Upper lobe of left lung (tissue), 4 donors: ENCODE measurements at regions not wholly inside any gene's neighbourhood (a gene's known extent, or its start where the extent isn't known, plus 50 kb on each side); places are given as distances from the start of the nearest gene placed in this dataset.

Experiments used
- EP300 ChIP-seq, 4 donors: sonication (generic); formaldehyde crosslinking; IDR thresholded peaks; one replicate each; pipeline ENCODE4 v1.5.1; 2017; ENCODE audit warnings: antibody characterized with exemption in 4 of 4, control low read depth in 2 of 4
- POLR2A ChIP-seq, 4 donors: fragments of 450-650 bp; IDR thresholded peaks; one replicate each; pipeline ENCODE4 v1.5.1; 2016 to 2017; ENCODE audit warnings: antibody characterized with exemption in 4 of 4, mild to moderate bottlenecking in 2 of 4
- POLR2AphosphoS5 ChIP-seq, 2 donors: sonication (generic); formaldehyde crosslinking; IDR thresholded peaks; one replicate each; pipeline ENCODE4 v1.5.1; 2017; ENCODE audit warnings: antibody characterized with exemption in 2 of 2
- TF ChIP-seq, protein P1 (sequence below), 6 experiments: fragments of 450-650 bp in 4 of 6; fragments of 200-600 bp in 2 of 6; sonication (generic) in 2 of 6; IDR thresholded peaks; one replicate each; pipeline ENCODE4 v1.5.1; 2016 to 2019; ENCODE audit warnings: antibody characterized with exemption in 6 of 6

DNA sequence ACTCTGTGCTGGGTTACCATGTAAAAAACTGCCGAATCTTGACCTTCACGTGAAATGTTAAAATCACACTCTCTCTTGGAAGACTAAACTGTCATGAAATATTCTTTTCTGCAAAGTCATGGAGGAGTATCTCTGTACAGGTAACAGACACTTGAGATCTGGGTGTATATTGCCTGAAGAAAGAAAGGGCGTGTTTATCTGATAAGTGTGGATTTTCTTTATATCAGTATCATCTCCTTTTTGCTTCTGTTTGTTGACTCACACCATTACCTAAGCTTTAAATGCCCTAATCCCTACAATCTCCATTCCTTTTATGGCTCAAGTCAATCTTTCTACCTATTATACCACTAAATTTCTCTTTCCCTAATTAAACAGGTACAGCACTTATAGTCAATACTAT is 673.2 kb upstream of the SOX9 start:
- TF ChIP-seq, protein P1, sequence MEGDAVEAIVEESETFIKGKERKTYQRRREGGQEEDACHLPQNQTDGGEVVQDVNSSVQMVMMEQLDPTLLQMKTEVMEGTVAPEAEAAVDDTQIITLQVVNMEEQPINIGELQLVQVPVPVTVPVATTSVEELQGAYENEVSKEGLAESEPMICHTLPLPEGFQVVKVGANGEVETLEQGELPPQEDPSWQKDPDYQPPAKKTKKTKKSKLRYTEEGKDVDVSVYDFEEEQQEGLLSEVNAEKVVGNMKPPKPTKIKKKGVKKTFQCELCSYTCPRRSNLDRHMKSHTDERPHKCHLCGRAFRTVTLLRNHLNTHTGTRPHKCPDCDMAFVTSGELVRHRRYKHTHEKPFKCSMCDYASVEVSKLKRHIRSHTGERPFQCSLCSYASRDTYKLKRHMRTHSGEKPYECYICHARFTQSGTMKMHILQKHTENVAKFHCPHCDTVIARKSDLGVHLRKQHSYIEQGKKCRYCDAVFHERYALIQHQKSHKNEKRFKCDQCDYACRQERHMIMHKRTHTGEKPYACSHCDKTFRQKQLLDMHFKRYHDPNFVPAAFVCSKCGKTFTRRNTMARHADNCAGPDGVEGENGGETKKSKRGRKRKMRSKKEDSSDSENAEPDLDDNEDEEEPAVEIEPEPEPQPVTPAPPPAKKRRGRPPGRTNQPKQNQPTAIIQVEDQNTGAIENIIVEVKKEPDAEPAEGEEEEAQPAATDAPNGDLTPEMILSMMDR (IDR thresholded peaks at IDR 0.05) = no peak
- TF ChIP-seq EP300 (IDR thresholded peaks at IDR 0.05) = no peak
- no peak for TF ChIP-seq POLR2AphosphoS5 (IDR thresholded peaks at IDR 0.05)
- TF ChIP-seq POLR2A (IDR thresholded peaks at IDR 0.05) = no peak
